Raji (cell line): ENCODE measurements at regions not wholly inside any gene's neighbourhood (a gene's known extent, or its start where the extent isn't known, plus 50 kb on each side); places are given as distances from the start of the nearest gene placed in this dataset.

Source experiments
- POLR2A ChIP-seq: IDR thresholded peaks from 2 replicates; pipeline ENCODE4 v1.6.1; 2011; ENCODE audit warnings: low read depth, low read length, control low read depth; ENCODE audit not compliant: insufficient read depth

DNA sequence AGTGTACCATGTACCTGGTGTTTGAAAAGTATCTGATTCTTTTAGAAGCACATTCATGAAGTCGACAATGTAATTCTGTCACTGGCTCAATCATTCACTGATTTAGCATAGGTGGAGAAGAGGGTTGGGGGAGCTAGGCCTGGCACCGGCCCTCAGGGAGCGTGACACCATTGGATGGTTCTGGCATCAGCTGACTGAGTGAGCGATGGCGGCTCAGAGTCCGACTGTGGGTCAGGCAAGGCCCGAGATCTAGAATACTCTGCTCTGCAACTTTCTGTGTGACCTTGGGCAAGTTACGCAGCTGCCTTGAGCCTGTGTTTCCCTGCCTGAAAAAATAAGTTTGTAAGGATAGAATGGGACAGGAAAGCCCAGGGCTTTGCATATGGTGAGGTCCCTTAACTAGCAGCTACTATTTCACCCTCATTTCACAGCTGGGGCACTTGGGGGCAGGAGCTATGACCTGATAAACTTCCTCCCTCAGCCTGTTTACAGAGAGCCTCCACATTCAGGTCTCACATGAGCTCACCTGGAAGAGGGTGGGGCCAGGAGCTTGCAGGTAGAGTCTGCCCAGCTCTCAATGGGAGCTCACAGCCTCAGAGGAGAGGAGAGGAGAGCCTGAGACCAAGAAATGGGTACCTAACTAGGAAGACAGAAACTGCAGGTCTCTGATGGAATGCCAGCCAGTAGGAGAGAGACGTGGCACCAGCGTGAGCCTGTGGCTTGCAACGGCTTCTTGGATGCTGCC is 153.7 kb upstream of the TLE3 start:
- TF ChIP-seq POLR2A, result no peak

DNA sequence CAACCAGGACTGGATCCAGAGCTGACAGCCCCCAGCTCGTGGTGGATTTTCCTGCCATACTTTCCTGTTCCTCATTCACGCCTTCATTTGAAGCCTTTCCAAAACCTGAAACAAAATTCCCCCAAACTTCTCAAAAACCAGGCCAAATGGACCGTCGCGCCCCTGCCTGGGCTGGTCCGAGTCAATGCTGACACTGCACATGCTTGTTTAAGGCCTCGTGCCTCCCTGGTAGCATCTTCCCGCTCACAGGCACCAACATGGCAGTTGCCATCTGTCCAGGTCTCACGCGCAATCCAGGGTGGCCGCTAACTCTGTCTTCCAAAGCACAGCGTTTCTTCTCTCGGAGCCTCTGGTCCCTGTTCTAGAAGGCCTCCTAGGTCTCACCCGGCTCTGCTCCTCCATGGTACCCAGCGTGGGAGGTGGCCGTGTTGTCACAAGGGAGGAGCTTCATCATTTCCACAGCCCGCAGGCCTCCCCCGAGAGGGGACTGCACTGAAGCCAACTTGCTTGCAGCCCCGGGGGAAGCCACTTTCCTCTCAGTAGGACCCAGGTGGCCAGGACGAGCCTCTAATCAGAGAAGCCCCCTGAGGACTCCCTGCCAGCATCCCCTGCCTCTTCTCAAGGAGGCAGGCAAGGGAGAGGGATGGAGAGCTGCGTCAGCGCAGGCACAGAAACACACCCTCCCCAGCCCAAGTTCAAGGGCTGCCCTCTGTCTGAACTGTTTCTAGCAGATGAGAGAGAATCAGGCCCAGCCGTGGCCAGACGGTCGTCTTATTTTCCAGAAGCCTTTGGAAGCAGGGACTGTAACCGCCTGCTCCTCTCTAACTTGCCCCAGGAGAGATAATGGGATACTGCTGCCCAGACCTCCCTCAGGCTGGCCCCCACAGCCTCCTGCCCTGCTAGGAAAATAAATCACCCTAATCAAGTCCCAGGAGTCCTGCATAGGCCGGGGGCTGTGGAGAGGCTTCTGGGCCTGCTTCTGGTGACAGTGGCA is 152.8 kb upstream of the TLE3 start:
- TF ChIP-seq POLR2A, result no peak

DNA sequence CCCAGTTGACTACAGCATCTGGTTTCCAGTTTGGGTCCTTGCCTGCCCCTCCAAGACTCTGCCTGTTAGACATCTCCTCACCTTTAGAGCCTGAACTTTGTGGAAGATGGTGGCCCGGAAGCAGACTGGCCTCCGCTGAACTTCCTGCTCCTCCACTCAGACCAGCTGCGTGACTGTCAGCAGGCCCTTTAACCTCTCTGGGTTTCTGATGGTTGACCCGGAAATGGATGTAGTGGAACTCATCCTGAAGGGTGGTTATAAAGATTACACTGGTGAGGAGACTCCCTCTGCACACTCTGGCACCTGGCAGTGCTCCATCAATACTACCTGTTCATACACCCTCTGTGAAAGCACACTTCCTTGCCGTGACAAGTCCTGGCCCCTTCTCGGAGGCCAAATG is 151.9 kb upstream of the TLE3 start:
- TF ChIP-seq POLR2A, result no peak

DNA sequence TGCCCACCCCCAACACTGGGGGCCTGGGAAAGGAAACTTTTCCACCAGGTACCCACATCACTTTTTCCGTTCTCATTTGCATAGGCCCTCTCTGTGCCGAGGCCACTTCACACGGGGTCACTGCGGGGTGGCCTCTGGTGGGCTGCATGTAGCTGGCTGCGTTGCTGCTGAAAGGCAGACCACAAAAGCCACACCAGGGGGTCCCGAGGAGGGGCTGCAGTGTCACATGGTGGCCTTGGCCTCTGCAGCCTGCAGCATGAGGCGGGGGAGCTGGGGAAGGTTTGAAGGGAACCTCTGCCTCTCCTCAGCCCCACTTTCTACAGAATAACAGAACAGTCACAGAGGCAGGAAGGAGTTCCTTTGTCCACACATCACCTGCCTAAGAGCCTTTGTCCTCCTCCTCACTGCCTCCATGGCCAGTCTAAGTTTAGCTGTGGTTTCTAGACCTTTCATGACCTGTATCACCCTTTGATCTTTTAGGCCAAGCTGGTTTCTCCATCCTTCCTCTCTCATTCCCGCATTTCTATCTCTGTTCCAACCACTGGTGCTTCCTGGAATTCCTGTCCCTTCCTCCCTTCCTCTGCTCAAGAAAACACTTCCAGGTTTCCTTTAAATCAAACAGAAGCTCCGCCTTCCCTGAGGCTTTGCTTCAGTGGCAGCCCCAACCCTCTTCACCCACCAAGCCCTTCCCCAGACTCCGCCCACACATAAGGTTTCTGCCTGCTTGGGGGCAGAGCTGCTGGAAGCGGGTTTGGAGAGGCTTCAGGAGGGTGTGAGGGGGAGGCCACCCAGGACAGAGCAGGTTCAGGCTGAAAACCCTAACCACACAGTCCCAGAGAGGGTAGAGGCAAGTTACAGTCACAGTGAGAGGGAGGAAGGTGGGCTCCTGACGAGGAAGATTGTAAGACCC is 150.7 kb upstream of the TLE3 start:
- no peak for TF ChIP-seq POLR2A

DNA sequence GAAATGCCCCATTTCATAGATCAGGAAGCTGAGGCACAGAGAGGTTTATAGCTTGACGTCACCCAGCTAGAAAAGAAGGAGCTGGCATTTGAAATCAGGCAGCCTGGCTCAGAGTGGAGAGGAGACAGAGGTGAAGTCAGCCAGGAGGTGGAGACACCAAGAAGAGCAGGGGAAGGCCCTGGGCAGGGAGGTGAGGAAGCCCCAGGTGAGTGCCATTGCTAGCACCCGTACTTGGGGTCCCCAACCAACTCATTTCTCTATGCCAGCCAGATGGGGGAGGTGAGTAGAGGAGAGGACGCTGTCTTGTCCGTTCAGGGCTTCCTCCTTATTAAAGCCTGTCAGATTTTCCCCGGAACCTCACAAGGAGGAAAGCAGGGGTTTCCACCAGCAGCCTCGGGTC is 149.6 kb upstream of the TLE3 start:
- TF ChIP-seq POLR2A, result no peak

DNA sequence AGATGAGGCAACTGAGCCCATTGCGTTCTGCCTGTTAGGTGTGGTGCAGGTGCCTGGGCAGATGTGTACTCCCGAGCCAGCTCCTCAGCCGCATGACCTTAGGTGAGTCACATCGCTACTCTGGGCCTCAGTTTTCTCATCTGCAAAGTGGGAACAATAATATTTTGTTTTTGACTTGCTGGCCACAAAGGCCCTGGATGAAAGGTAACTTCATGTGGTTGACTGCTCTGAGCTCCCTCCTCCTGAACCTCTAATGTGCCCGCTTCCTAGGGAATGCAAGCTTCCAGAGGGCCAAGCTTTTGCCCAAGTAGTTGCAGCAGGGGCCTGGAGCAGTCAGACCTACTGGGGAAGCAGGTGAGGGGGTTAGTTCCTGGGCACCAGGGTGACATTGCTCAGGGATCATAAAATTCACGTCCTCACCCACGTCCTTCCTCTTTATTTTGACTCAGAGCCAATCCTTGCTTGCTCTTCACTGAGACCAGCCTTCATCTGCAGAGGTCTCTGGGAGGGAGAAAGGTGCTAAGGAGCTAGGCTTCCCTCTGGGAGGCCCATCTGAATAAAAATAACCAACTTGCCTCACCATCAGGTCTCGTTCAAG is 149.0 kb upstream of the TLE3 start:
- no peak for TF ChIP-seq POLR2A

DNA sequence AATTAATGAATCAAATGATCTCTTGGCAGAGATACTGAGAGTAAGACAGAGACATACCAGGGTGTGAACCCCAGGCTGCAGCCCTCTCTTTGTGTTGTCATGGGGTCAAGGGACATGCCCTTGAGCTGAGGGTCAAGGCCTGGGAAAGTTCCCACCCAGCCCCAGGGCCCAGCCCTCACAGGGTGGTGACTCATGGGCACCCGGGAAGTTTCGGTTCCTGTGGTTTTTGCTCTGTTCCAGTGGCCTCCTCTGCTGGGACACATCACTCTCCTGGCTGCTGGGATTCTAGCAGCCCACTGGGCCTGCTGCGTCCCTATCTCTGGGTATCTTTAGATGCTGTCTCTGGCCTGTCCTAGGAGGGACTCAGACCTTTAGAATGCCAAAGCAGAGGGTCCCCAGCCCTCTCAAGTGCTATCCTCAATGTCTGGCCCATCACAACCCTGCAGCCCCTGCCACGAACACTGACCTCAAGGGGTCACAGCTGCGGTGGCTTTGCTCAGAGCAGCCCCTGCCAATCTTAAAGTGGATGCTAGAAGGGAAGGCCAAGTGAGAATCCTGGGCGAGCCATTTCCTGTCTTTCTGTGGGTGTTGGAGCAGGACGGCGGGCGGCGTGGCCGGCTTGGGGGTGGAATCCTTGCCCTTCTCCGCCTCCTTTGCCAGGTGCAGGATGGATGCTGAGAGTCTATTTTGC is 148.4 kb upstream of the TLE3 start:
- no peak for TF ChIP-seq POLR2A

DNA sequence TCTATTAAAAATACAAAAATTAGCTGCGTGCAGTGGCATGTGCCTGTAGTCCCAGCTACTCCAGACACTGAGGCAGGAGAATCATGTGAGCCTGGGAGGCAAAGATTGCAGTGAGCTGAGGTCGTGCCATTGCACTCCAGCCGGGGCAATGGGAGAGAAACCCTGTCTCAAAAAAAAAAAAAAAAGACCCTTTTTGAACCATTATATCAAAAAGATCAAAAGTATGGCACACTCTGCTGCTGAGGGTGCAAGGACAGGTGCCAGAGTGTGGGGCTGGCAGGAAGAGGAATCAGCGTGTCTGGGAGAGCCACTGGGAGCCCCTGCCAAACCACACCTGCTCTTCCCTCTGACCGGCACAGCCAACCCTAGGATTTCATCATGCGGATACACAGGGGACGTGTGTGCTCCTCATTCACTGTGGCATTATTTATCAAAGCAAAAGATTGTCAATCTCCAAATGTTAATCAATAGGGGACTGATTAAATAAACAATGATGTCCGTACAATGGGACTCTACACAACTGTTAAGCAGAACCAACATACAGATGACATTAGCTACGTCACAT is 147.3 kb upstream of the TLE3 start:
- no peak for TF ChIP-seq POLR2A

DNA sequence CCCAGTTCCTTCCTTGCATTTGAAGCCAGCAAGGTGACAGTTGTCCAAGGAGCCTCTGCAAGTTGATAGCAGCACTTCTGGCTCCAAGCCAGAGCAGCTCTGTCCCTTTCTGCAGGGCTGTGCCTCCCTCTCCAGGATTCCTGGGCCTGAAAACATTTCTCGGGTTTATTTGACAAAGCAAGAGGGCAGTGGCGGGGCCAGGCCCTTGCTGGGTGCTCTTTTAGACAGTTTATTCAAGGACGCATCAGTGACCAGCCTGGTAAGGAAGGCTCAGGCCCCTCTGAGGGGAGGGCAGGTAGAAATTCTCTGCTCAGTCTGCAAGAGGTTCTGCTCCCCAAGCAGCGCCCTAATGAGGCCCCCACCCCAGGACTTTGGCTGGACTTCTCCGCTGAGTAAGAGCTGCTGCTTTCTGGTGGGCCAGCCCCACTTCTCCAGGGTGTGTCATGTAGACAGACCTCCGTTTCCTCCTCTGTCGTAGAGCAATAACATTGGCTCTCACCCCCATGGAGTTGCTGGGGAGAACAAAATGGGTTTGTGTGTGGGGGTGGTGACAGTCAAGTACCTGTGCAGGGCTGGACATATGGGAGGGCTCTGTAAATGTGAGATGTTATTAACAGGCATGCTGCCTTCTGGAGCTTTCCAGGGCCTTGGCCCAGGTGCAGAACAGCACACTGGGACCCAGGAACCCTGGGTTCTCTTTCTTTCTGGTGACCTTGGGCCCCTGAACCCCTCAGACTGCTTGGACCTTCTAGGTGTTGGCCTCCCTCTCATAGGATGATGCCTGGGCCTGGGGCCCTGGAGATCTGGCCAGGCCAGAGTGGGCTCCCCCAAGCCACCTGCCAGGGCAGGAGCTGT is 146.2 kb upstream of the TLE3 start:
- TF ChIP-seq POLR2A, result no peak

DNA sequence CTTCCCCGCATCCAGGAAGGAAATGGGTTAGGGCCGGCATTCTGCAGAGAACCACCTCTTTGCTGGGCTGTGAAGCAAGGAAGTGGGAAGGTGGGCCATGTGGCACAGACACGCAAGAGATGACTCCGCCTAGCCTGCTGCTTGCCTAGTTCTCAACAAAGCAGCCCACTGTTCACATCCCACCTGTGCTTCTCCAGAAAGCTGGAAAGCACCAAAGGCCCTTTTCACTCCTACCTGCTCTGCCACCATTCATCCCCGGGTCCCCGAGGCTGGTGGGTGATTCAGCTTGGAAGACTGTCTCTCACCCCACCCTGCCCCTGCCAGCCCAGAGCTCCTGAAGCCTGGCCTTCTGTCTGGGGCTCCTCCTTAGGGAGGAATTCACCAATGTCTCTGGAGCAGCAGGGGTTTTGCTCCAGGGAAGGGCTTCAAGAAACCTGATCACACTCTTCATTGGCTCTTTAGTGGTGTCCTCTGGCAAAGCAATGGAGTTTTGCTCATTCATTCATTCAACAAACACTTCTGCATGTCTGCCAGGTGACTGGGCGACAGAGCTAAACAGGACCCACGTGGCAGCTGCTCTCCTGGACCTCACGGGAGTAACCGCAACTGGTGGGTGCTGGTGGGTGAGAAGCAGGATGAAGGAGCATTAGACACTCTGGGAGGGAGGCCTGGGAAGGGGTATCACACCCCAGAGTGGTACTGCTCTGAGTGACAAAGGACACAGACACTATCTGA is 145.4 kb upstream of the TLE3 start:
- TF ChIP-seq POLR2A, result no peak

DNA sequence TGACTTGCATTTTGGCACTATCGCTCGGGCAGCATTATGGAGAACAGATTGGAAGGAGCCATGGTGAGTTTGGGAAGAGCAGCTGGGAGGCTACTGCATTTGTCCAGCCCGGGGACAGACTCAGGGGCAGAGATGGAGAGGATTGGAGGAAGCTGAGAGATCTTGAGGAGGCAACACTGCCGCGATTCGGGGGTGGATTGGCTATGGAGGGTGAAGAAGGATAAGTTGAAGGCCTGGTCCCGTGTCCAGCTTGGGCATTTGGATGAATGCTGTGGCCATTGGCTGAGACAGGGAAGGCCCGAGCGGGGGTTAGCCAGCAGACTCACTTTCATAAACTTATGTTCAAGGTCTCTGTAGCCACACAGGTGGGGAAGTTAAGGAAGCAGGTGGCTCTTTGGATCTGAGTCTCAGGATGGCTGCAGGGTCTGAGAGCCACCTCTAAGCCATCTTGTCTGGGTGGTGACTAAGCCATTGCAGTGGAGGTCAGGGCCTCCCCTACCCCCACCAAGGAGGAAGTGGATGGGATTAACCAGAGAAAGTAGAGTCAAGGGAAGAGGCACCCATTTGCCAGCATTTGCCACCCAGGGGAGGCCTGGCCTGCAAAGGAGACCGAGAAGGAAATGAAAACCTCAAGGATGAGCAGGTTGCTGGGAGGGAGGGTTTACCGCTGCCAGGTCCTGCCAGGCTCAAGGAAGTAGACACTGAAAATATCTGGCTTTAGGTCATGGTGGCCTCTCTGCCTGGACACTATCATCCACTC is 144.0 kb upstream of the TLE3 start:
- no peak for TF ChIP-seq POLR2A
